Testis (tissue), 2 donors: ENCODE measurements at regions not wholly inside any gene's neighbourhood (a gene's known extent, or its start where the extent isn't known, plus 50 kb on each side); places are given as distances from the start of the nearest gene placed in this dataset.

ENCODE experiments used
- POLR2A ChIP-seq: fragments of 450-650 bp; IDR thresholded peaks from one replicate; pipeline ENCODE4 v1.6.1; 2017; ENCODE audit warnings: antibody characterized with exemption, mild to moderate bottlenecking, moderate library complexity
- TF ChIP-seq, protein P1 (sequence below), 3 experiments: fragments of 450-650 bp in 2 of 3; fragments of 200-600 bp in 1 of 3; sonication (generic) in 1 of 3; IDR thresholded peaks; one replicate each; pipeline ENCODE4 v1.5.1; 2016 to 2019; ENCODE audit warnings: antibody characterized with exemption in 3 of 3, mild to moderate bottlenecking in 2 of 3, moderate library complexity in 1 of 3

DNA sequence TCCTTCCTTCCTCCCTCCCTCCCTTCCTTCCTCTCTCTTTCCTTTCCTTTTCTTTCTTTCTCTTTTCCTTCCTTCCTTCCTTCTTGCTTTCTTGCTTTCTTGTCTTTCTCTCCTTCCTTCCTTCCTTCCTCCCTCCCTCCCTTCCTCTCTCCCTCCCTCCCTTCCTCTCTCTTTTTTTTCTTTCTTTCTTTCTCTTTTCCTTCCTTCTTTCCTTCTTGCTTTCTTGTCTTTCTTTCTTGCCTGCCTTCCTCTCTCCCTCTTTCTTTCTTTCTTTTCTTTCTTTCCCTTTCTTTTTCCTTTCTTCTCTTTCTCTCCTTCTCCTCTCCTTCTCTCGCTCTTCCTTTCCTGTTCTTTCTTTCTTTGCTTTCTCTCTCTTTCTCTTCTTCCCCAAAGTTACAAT is 728.4 kb upstream of the ADAMTS5 start:
- TF ChIP-seq, protein P1, sequence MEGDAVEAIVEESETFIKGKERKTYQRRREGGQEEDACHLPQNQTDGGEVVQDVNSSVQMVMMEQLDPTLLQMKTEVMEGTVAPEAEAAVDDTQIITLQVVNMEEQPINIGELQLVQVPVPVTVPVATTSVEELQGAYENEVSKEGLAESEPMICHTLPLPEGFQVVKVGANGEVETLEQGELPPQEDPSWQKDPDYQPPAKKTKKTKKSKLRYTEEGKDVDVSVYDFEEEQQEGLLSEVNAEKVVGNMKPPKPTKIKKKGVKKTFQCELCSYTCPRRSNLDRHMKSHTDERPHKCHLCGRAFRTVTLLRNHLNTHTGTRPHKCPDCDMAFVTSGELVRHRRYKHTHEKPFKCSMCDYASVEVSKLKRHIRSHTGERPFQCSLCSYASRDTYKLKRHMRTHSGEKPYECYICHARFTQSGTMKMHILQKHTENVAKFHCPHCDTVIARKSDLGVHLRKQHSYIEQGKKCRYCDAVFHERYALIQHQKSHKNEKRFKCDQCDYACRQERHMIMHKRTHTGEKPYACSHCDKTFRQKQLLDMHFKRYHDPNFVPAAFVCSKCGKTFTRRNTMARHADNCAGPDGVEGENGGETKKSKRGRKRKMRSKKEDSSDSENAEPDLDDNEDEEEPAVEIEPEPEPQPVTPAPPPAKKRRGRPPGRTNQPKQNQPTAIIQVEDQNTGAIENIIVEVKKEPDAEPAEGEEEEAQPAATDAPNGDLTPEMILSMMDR (IDR thresholded peaks at IDR 0.05) = no peak
- no peak for TF ChIP-seq POLR2A
